ENCODE measurements at regions not wholly inside any gene's neighbourhood (a gene's known extent, or its start where the extent isn't known, plus 50 kb on each side); places are given as distances from the start of the nearest gene placed in this dataset.

- no peak for TF ChIP-seq ZNF518A (tag by site-specific recombination; conservative IDR thresholded peaks at IDR 0.05; ENCODE audit: low read depth)
- TF ChIP-seq, protein P1, sequence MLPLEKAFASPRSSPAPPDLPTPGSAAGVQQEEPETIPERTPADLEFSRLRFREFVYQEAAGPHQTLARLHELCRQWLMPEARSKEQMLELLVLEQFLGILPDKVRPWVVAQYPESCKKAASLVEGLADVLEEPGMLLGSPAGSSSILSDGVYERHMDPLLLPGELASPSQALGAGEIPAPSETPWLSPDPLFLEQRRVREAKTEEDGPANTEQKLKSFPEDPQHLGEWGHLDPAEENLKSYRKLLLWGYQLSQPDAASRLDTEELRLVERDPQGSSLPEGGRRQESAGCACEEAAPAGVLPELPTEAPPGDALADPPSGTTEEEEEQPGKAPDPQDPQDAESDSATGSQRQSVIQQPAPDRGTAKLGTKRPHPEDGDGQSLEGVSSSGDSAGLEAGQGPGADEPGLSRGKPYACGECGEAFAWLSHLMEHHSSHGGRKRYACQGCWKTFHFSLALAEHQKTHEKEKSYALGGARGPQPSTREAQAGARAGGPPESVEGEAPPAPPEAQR (tag by site-specific recombination; IDR thresholded peaks at IDR 0.05) = no peak
- TF ChIP-seq ZNF645 (tag by site-specific recombination; IDR thresholded peaks at IDR 0.05) = no peak
- TF ChIP-seq SCRT1 (tag by site-specific recombination; IDR thresholded peaks at IDR 0.05; ENCODE audit: borderline replicate concordance) = no peak
- no peak for TF ChIP-seq ZNF629 (tag by site-specific recombination; IDR thresholded peaks at IDR 0.05)
- no peak for TF ChIP-seq ZNF501 (tag by site-specific recombination; IDR thresholded peaks at IDR 0.05)
- no peak for TF ChIP-seq KLF10 (tag by site-specific recombination; IDR thresholded peaks at IDR 0.05)
Measured at GRCh38 chr5:5609935-5610334, 187.5 kb downstream of the ICE1 start (continued).

DNA sequence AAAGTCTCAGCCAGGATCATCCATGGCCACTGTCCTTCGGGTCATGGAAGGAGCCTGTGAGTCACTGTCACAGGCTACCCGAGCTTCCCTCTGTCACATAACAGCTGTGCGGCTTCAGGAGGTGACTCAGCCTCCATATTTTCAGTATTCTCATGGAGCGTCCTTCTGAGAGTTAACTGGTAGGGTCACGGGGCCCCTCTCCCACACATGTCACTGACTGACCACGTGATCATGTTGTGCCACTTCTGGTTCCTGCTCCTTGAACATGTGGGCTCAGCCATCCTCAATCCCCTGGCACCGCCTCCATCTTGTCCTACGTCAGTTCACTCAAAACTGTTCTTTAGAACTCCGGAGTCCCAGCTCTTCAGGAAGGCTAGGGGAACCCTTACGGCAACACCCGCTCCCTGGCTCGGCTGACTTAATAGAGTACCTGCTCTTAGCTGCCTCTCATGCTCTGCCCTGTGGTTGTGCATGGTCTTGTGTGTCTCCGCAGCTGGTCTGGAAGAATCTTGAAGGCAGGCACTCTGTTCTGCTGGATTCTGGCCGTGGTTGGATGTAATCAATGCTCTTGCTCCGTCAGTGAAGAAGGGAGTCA is 182.8 kb downstream of the ICE1 start:
- Histone ChIP-seq H3K9me3 (ENCODE audit: control insufficient read depth, insufficient read depth, low read depth, low read length) (no peaks in the 10 kb centered on the region), H3K4me1 (ENCODE audit: control insufficient read depth, insufficient read depth, low read length) (no peaks in the 10 kb centered on the region), H3K4me3 (ENCODE audit: low read depth, low read length) (no peak overlapping the region), H3K36me3 (ENCODE audit: control insufficient read depth in 2 of 2, insufficient read depth in 1 of 2, low read length in 2 of 2) (no peaks in the 10 kb centered on the region), H3K27ac (ENCODE audit: extremely low read depth, low read depth, low read length) (no peak overlapping the region)
- TF ChIP-seq ZNF324 (tag by site-specific recombination; IDR thresholded peaks at IDR 0.05) = no peak
- TF ChIP-seq ZBTB1 (tag by site-specific recombination; IDR thresholded peaks at IDR 0.05) = no peak
- TF ChIP-seq, protein P2, sequence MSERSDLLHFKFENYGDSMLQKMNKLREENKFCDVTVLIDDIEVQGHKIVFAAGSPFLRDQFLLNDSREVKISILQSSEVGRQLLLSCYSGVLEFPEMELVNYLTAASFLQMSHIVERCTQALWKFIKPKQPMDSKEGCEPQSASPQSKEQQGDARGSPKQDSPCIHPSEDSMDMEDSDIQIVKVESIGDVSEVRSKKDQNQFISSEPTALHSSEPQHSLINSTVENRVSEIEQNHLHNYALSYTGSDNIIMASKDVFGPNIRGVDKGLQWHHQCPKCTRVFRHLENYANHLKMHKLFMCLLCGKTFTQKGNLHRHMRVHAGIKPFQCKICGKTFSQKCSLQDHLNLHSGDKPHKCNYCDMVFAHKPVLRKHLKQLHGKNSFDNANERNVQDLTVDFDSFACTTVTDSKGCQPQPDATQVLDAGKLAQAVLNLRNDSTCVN (tag by site-specific recombination; optimal IDR thresholded peaks at IDR 0.05) = no peak
- no peak for TF ChIP-seq ZBTB11 (tag by site-specific recombination; conservative IDR thresholded peaks at IDR 0.05; ENCODE audit: low read depth)
- TF ChIP-seq ZNF155 (tag by site-specific recombination; IDR thresholded peaks at IDR 0.05) = no peak
- TF ChIP-seq ZNF777 (tag by site-specific recombination; IDR thresholded peaks at IDR 0.05; ENCODE audit: borderline replicate concordance) = no peak
- no peak for TF ChIP-seq ZNF707 (tag by site-specific recombination; IDR thresholded peaks at IDR 0.05)
- no peak for TF ChIP-seq ZNF24 (tag by site-specific recombination; IDR thresholded peaks at IDR 0.05)
- TF ChIP-seq, protein P3, sequence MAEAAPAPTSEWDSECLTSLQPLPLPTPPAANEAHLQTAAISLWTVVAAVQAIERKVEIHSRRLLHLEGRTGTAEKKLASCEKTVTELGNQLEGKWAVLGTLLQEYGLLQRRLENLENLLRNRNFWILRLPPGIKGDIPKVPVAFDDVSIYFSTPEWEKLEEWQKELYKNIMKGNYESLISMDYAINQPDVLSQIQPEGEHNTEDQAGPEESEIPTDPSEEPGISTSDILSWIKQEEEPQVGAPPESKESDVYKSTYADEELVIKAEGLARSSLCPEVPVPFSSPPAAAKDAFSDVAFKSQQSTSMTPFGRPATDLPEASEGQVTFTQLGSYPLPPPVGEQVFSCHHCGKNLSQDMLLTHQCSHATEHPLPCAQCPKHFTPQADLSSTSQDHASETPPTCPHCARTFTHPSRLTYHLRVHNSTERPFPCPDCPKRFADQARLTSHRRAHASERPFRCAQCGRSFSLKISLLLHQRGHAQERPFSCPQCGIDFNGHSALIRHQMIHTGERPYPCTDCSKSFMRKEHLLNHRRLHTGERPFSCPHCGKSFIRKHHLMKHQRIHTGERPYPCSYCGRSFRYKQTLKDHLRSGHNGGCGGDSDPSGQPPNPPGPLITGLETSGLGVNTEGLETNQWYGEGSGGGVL (tag by site-specific recombination; IDR thresholded peaks at IDR 0.05) = no peak
- TF ChIP-seq KLF10 (tag by site-specific recombination; IDR thresholded peaks at IDR 0.05) = no peak
- CTCF ChIA-PET = interaction anchor here (0.7 kb wide), 1 partner anchor 313 kb away, joined by 3 read pairs; no protein-coding TSS in a partner anchor
- POLR2A ChIA-PET = no interaction called here
